NCI-H82 treated with DMSO at 0.1 percent for 48 hours (cell line): ENCODE measurements at regions not wholly inside any gene's neighbourhood (a gene's known extent, or its start where the extent isn't known, plus 50 kb on each side); places are given as distances from the start of the nearest gene placed in this dataset.
"Not testable (repeated sequence)": the region's sequence is repeated elsewhere in the genome, so short reads cannot be mapped to it uniquely, and the experiment has no call there.

ENCODE experiments used
- DNase-seq: peaks from one replicate; lab custom pipeline; 2025; ENCODE audit not compliant: unreplicated experiment; lab: John Stamatoyannopoulos, UW

- DNase-seq = no peak
Measured at GRCh38 chr3:22856811-22857210, 346.3 kb upstream of the UBE2E2 start.

GRCh38 chr3:22858486-22858885 lies 344.6 kb upstream of the UBE2E2 start:
- no peak for DNase-seq

- no peak for DNase-seq
Measured at GRCh38 chr3:22859618-22860017, 343.5 kb upstream of the UBE2E2 start.

GRCh38 chr3:22861426-22861825 lies 341.7 kb upstream of the UBE2E2 start:
- DNase-seq = no peak

- no peak for DNase-seq
Measured at GRCh38 chr3:22862111-22862510, 341.0 kb upstream of the UBE2E2 start.

- DNase-seq = not testable (repeated sequence)
Measured at GRCh38 chr3:22882834-22883233, 320.3 kb upstream of the UBE2E2 start.

GRCh38 chr3:22885039-22885438 lies 318.1 kb upstream of the UBE2E2 start:
- no peak for DNase-seq

DNA sequence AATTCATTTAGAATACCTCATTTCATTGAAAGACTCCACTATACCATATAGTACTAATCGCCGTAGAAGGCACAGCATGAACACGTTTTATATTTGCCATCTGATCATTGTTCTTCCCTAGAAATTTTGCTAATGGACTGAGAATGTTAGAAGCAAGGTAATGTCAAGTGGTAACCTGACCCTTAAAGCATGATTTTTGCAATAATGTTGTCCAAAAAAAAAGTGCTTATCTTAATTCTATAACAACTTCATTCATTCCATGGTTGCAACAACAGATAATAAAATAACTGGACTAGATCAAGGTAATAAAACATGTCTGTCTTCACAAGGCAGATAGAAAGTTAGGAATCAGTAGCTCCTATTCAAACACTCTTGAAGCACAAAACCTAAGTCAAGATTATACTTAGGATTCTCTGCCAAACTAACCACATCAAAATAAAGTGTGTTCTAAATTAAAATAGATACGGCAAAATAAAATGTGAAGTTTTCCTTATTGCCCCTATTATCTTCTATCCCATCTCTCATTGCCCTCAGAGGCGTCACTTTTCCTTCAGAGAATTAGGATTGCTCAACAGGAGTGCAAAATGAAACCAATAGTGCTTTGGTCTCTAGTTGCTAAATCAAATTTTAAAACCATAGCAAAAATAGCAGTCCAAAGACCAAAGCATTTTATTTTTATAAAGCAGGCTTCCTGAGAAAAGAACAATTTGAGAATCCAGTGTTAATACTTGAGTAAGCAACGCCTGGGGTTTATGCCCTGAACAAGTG lies 317.4 kb upstream of the UBE2E2 start:
- no peak for DNase-seq

- DNase-seq = no peak
Measured at GRCh38 chr3:22886439-22887068, 316.6 kb upstream of the UBE2E2 start.

- no peak for DNase-seq
Measured at GRCh38 chr3:22887664-22888291, 315.3 kb upstream of the UBE2E2 start.

GRCh38 chr3:22893101-22893500 lies 310.0 kb upstream of the UBE2E2 start:
- no peak for DNase-seq

DNA sequence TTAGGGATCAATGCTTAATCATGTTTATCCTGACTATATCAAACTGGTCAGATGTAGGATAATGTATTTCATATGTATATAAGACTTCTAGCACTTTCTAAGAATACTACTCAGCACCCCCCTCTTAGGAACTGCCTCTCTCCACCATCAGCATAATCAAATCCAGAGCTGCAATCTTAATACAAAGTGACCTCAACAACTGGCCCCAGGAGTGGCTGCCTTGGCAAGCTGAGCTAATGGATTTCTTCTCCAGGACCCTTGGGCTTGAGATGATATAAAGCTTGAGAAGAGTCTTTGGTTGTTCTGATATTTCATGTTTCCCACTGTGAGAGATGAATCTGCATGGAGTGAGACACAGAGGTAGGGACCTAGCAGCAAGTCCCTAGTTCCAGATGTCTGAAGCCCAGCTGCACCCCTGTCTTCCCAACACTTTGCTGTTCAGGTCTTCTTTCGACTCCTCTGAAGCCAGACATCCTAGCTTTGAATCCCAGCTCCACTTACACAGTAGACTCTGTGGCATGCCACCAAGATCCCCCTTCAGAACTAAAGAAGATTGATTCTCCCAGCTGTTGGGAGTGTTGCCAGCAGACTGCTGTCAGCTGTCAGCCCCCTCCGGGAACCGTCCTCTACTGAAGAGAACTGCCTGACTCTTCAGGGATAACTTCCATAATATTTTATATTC lies 309.3 kb upstream of the UBE2E2 start:
- DNase-seq = no peak

DNA sequence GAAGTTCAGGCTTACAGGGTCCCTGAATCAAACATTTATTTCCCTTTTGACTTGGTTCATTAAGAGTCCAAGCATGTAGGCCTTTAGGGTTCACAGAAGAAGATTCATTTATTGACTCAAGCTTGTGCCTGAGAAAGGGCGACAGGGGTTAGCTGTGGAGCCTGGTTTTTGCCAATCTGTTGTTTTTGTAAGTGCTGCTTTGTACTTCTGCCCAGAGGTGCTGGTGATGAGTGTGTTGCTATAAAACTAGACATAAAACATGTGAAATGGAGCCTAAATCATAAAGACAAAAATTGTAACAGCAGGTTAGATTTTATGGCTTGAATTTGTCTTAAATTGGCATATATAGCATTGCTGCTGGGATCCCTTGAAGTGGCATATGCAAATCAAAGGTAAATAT lies 308.3 kb upstream of the UBE2E2 start:
- no peak for DNase-seq

- DNase-seq = no peak
Measured at GRCh38 chr3:22895671-22896070, 307.5 kb upstream of the UBE2E2 start.

DNA sequence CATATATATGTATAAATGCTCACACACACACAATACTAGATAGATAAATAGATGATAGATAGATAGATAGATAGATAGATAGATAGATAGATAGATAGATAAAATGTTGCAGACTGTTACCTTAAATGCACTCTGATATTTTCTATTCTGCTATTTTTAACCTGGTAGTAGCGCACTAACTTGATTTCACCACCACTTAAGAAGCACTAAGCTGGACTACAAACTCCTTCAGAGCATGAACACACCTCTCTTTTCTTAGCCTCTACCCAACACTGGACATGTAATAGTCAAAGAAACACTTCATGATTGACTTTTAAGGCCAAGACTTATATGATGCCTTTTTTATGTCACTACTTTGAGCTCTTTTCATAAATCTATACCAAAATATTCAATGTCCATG lies 304.6 kb upstream of the UBE2E2 start:
- no peak for DNase-seq

DNA sequence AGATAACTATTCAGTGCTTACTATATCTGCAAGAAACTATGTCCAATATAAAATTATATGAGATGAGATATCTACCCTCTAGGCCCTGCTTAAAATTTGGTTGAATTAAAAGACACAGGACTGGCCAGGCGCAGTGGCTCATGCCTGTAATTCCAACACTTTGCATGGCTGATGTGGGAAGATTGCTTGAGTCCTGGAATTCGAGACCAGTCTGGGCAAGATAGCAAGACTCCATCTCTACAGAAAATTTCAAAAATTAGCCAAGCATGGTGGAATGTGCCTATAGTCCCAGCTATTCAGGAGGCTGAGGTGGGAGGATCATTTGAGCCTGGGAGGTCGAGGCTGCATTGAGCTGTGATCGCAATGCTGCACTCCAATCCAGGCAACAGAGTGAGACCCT lies 303.7 kb upstream of the UBE2E2 start:
- DNase-seq = no peak

DNA sequence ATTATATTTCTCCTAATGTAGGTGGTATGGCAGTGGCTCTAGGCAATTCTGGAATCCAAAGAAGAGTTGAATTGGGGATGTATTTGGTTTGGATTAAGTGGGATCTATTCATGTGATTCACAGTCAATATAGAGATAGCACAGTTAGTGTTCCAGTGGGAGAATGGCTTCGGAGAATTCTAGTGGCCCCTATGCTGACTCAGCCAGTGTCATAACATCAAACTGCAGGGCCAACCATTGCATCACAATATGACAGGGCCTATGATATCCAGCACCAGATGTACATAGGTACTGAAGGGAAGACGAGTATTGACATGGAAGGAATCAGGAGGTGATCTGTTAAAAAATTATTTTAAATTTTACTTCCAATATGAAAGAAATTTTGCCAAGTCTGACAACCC lies 302.8 kb upstream of the UBE2E2 start:
- DNase-seq = no peak

GRCh38 chr3:22901684-22902083 lies 301.4 kb upstream of the UBE2E2 start:
- no peak for DNase-seq

DNA sequence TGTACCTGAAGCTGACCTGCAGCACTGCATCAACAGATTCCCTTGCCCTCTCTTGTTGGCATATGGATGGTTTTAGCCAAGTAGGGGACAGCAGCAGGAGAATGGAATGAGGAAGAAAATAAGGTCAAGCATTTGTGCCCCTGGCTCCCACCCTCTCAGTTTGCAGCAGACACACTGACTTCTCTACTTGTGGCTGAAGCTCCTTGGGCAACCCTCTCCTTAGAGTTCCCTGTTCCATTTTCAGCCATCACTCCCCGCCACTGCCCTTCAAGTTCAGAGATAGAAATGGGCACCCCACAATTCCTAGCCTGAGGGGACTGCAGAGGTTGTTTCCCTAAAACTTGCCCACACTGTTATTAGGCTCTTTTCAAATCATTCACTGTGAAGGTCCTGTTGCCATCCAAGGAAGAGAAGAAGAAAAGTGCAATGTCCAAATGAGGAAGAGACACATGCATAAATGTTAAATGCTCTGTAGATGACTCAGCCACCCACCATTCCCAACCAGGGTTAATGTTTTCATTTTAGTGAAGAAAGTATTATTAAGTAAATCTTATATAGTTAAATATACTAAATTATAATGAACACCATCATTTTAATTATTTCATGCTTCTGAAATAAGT lies 295.9 kb upstream of the UBE2E2 start:
- DNase-seq = no peak

- DNase-seq = no peak
Measured at GRCh38 chr3:22907796-22908195, 295.3 kb upstream of the UBE2E2 start.

- DNase-seq = no peak
Measured at GRCh38 chr3:22908989-22909507, 294.1 kb upstream of the UBE2E2 start.
